Tibial artery (tissue), 4 donors: ENCODE measurements at regions not wholly inside any gene's neighbourhood (a gene's known extent, or its start where the extent isn't known, plus 50 kb on each side); places are given as distances from the start of the nearest gene placed in this dataset.

Experiments used
- DNase-seq, 2 donors: peaks; one replicate each; pipeline ENCODE4 v3.0.0-alpha.2; 2019
- H3K27ac ChIP-seq, 2 donors: fragments of 200-600 bp; sonication (generic) in 1 of 2; 1 replicate in 1 of 2; 2 replicates in 1 of 2; pipeline ENCODE4 v1.5.1; 2018 to 2019; ENCODE audit warnings: mild to moderate bottlenecking in 1 of 2
- H3K27me3 ChIP-seq, 2 donors: fragments of 200-600 bp; sonication (generic) in 1 of 2; one replicate each; pipeline versions ENCODE4 v1.5.1 to v1.6.0; 2016 to 2019
- H3K36me3 ChIP-seq, 3 donors: fragments of 200-600 bp; sonication (generic) in 2 of 3; one replicate each; pipeline ENCODE4 v1.5.1; 2016 to 2019; ENCODE audit warnings: mild to moderate bottlenecking in 2 of 3
- H3K4me1 ChIP-seq, 4 donors: fragments of 200-600 bp; sonication (generic) in 2 of 4; 1 replicate in 3 of 4; 2 replicates in 1 of 4; pipeline ENCODE4 v1.5.1; 2016 to 2019
- H3K4me3 ChIP-seq, 2 donors: fragments of 200-600 bp; sonication (generic) in 1 of 2; 1 replicate in 1 of 2; 2 replicates in 1 of 2; pipeline ENCODE4 v1.5.1; 2018 to 2019; ENCODE audit warnings: mild to moderate bottlenecking in 2 of 2
- H3K9me3 ChIP-seq, 3 donors: fragments of 200-600 bp; sonication (generic) in 1 of 3; one replicate each; pipeline ENCODE4 v1.5.1; 2016 to 2019
- CTCF ChIP-seq, 2 experiments: fragments of 200-600 bp in 1 of 2; fragments of 450-650 bp in 1 of 2; IDR thresholded peaks; one replicate each; pipeline ENCODE4 v1.5.1; 2017 to 2019; ENCODE audit warnings: antibody characterized with exemption in 2 of 2, mild to moderate bottlenecking in 1 of 2, moderate library complexity in 1 of 2
- intact Hi-C: fragments of 100-400 bp; cut with DNase I; formaldehyde crosslinking; loops from one replicate; pipeline ENCODE4 v1.15.0; 2023; ENCODE audit warnings: low total_unique reads

- Histone ChIP-seq H3K36me3 (no peaks in the 10 kb centered on the region), H3K4me1 (no peaks in the 10 kb centered on the region), H3K4me3 (no peak overlapping the region), H3K27me3 (no peaks in the 10 kb centered on the region), H3K27ac (no peak overlapping the region), H3K9me3 (peaks cover 0 to 2% (median 0%) of the 10 kb centered on the region in 3 donors)
- no peak for TF ChIP-seq CTCF (IDR thresholded peaks at IDR 0.05)
- DNase-seq = no peak
- intact Hi-C loops = no loop called here
Measured at GRCh38 chr13:89034015-89034414, 1362.8 kb downstream of the SLITRK5 start.

- Histone ChIP-seq H3K9me3 (no peaks in the 10 kb centered on the region), H3K36me3 (no peaks in the 10 kb centered on the region), H3K4me1 (no peaks in the 10 kb centered on the region), H3K4me3 (no peak overlapping the region), H3K27me3 (no peaks in the 10 kb centered on the region), H3K27ac (no peak overlapping the region)
- TF ChIP-seq CTCF (IDR thresholded peaks at IDR 0.05) = no peak
- intact Hi-C loops = no loop called here
- DNase-seq = no peak
Measured at GRCh38 chr13:89052699-89053098, 1381.5 kb downstream of the SLITRK5 start.

- TF ChIP-seq CTCF (IDR thresholded peaks at IDR 0.05) = no peak
- Histone ChIP-seq H3K4me1 (no peaks in the 10 kb centered on the region), H3K36me3 (no peaks in the 10 kb centered on the region), H3K9me3 (no peaks in the 10 kb centered on the region), H3K27me3 (no peaks in the 10 kb centered on the region), H3K4me3 (no peak overlapping the region), H3K27ac (no peak overlapping the region)
- DNase-seq = no peak
- intact Hi-C loops = no loop called here
Measured at GRCh38 chr13:89053418-89053817, 1382.2 kb downstream of the SLITRK5 start.

GRCh38 chr13:89057274-89057673, 1386.1 kb downstream of the SLITRK5 start:
- H3K4me3 ChIP-seq = no peak overlapping the region
- no peak for TF ChIP-seq CTCF (IDR thresholded peaks at IDR 0.05)
- no peaks in the 10 kb centered on the region for H3K27me3 ChIP-seq
- H3K9me3 ChIP-seq = no peaks in the 10 kb centered on the region
- no peak for DNase-seq
- no peaks in the 10 kb centered on the region for H3K4me1 ChIP-seq
- no peaks in the 10 kb centered on the region for H3K36me3 ChIP-seq
- no peak overlapping the region for H3K27ac ChIP-seq
- intact Hi-C loops = no loop called here

GRCh38 chr13:89057862-89058261, 1386.7 kb downstream of the SLITRK5 start:
- Histone ChIP-seq H3K9me3 (no peaks in the 10 kb centered on the region), H3K4me3 (no peak overlapping the region), H3K4me1 (no peaks in the 10 kb centered on the region), H3K36me3 (no peaks in the 10 kb centered on the region), H3K27me3 (no peaks in the 10 kb centered on the region), H3K27ac (no peak overlapping the region)
- intact Hi-C loops = no loop called here
- no peak for DNase-seq
- no peak for TF ChIP-seq CTCF (IDR thresholded peaks at IDR 0.05)

GRCh38 chr13:89061821-89062220, 1390.7 kb downstream of the SLITRK5 start:
- H3K4me3 ChIP-seq = no peak overlapping the region
- H3K27ac ChIP-seq = no peak overlapping the region
- no peaks in the 10 kb centered on the region for H3K27me3 ChIP-seq
- no peak for DNase-seq
- no peaks in the 10 kb centered on the region for H3K9me3 ChIP-seq
- H3K4me1 ChIP-seq = no peaks in the 10 kb centered on the region
- H3K36me3 ChIP-seq = no peaks in the 10 kb centered on the region
- no peak for TF ChIP-seq CTCF (IDR thresholded peaks at IDR 0.05)
- intact Hi-C loops = no loop called here
